ENCODE measurements at regions not wholly inside any gene's neighbourhood (a gene's known extent, or its start where the extent isn't known, plus 50 kb on each side); places are given as distances from the start of the nearest gene placed in this dataset.
"Not testable (repeated sequence)": the region's sequence is repeated elsewhere in the genome, so short reads cannot be mapped to it uniquely, and the experiment has no call there.

DNA sequence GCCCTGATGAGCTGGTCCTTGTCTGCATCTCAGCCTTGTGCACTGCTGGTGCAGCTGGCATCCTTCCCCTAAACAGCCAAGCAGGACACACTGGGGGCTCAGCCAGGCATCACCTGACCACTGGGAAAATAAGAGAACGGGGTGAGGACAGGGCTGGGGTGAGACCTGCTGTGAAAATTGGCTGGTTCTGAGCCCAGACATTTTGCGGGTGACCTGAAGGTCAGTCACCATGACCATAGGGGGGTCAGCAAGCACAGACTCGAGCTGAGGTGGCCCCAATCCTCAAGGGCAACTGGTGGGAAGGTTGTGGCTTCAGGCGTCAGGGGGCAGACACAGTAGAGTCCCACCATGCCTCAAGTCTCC lies 144.9 kb upstream of the TWIST2 start:
- no peak for DNase-seq

DNA sequence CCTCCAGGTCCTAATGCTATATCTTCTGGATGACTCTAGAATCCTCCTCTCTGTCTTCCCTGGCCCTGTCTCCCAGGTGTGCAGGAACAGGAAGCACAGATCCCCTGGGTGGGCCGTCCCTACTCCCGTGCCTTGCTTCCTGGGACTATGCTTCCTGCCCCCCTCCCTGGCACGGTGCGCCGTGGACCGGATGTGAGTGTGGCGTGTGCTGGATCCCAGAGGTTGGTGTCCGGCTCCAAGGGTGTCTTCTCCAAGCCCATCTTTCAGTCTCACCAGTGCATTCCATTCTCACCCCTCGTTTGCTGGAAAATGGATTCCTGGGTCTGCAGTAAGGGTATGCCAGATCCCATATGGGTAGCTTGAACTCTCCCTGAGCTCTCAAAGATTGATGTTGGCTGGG lies 144.4 kb upstream of the TWIST2 start:
- no peak for DNase-seq

DNA sequence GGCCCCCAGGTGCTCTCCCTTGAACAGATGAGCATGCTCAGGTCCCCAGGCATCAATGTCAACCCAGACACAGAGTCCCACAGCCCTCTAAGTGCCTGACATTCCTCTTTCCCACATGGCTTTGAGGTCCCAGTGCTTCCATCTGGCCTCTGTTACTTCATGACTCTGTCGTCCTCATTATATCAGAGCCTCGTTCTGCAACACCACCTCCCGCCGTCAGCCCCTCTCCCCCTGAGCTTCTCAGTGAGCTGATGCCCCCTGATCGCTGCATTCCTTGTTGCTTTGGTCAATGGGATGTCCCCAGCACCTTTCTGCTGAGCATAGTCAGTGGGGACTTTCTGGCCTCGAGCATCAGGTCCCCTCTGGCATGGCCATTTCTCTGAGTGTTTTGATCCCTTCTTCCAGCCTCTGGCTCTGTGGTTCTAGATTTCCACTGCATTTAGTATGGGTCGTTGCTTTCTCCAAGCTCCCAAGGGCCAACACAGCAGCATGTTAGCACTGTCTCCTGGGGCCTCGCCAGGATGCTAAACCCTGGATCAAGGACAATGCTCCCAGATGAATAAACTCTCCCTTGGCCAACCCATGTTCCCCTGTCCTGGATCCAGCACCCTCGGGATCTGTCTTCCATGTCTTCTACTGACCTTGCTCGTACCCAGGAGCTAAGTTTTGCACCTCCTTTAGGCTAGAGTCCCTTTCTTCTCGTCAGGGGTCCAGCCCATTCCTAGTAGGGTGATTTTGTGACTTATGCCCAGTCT lies 143.2 kb upstream of the TWIST2 start:
- DNase-seq: no peak

DNA sequence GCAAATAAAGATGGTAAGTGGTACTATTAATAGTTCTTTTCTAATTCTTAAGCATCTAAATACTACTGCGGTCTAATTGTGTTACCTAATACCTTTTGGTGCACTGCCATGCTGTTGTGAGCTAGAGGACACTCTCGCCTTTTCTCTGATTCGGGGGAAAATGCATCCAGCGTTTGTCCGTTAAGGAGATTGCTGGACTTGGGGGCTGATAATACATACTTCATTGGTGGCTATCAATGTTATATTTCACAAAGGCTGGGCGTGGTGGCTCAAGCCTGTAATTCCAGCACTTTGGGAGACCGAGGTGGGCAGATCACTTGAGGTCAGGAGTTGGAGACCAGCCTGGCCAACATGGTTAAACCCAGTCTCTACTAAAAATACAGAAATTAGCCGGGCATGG lies 141.7 kb upstream of the TWIST2 start:
- no peak for DNase-seq

DNA sequence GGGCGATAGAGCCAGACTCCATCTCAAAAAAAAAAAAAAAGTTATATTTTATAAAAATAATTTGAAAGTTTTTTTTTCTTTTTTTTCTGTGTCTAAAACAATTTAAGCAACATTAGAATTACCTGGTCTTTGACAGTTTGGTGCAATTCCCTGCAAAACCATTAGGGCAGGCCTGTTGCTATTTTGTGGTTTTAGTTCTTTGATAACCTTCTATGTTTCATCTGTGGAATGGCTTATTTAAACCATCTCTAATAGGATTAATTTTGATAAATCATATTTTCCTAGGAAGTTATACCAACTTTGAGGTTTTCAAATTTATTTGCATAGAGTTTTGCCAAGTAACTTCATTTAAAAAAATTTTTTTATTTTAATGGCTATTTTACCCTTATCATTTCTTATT lies 141.2 kb upstream of the TWIST2 start:
- no peak for DNase-seq

DNA sequence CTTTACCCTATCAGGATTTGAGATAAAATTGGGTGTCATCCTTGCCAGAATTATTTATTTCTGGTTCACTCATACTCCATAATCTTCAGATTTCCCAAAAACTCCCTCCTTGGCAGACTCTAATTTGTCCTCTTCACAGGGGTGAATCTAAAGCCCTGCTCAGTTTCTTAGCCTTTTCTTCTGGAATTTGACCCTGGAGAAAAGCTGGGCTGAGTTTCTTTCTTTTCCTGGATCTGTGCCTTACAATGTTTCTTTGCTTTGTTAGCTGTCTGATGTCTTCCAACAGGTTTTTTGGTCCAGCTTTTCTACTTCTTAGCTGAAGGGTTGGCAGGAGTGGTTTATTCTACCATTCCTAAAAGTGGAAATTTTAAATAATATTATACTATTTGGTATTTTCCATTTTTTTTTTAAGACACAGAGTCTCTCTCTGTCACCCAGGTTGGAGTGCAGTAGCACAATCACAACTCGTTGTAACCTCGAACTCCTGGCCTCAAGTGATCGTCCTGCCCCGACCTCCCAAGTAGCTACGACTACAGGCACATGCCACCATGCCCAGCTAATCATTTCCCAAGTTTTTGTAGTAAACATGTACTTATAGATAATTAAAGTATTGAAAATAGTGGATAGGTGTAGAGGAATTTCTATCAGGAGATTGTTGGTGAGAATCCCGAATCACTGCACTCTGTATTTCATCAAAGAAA lies 138.4 kb upstream of the TWIST2 start:
- peak; percentile 51 for DNase-seq

DNA sequence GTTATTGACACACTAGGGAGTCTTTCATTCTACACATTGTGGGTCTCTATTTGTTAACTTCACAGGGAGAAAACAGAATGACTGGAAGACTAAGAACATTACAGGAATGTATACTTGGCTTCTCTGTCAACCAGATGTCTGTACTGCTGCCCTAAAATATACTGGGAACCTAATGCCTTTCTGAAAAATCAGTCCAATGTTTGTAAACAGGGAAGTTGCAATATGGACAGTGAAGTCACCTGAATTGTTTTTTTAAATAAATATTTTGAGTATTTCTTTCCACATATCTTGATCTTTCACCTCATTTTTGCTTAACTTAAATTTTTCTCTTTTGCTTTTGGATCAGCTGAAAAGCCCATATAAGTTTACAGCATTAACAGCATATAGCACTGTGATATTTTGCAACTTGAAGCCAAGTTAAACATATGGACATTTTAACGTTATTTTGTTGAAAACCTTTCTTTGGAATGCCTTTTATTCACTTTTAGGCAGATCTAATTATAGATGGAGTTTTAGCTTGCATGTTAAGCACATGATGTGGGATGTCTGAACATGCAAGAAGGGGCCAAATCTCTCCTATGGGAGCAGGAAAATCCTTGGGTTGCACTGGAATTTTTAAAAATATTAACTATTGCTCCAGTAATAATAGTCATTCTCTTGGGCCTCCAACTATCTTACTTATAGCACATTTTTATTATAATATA lies 137.7 kb upstream of the TWIST2 start:
- peak; percentile 9 for DNase-seq

DNA sequence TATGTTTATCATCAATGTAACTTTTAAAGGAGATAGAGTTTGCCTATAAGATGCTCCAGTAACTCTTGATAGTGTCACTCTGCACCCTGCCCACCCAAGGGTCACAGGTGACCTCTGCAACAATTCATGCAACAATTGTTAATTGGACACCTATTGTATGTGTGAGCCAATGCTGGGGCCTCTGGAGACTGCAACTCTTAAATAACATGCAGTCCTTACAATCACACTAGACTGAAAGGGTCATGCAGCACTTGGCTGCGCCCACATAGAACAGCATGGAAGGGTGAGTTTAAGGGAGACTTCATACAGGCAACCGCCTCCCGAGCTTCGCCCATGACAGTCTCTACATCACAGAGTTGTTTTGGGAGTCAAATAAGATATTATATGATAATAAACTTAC lies 137.1 kb upstream of the TWIST2 start:
- DNase-seq: no peak

DNA sequence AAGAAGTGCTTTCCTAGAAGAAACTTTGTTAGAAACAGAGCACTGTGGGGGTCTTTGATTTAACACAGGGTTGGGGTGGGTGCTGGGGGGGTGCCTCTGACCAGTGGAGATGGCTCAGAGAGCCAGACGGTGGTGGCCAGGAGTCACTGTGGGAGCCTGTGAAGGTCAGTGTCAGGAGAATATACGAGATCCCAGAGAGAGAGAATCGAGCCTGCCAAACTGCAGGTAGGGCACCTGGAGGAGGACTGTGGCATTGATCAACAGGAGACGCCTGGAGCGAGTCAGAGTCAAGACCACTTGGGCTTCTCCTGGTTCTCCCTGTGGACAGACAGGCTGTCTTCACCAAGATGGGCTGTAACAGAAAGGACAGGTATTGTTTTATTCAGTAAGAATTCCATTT lies 136.5 kb upstream of the TWIST2 start:
- DNase-seq: no peak

DNA sequence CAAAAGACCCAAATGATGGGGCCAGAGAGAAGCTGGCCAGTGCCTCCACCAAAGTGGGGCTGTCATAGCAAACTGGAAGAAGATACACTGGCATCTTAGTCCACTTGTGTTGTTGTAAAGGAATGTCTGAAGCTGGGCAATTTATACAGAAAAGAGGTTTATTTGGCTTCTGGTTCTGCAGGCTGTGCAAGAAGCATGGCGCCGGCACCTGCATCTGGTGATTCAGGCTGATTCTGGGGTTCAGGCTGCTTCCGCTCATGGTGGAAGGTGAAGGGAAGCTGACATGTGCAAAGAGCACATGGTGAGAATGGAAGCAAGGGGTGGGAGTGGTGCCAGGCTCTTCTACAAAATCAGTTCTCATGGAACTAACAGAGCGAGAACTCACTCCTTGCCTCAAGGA lies 135.9 kb upstream of the TWIST2 start:
- DNase-seq: no peak

DNA sequence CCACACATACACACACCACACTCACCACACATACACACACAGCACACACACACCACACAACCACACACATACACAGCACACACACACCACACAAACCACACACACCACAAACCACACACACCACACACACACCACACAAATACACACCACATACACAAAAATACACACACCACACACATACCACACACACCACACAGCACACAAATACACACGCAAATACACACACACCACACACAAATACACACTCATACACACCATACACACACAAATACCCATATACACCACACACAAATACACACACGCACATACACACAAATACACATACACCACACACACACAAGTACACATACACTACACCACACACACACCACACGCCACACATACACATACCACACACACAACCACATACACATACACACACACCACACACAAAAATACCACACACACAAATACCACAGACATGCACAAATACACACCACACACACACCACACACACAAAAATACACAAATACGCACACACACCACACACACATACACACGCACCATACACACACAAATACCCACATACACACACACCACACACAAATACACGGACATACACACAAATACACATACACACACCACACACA lies 134.6 kb upstream of the TWIST2 start:
- no peak for DNase-seq

DNA sequence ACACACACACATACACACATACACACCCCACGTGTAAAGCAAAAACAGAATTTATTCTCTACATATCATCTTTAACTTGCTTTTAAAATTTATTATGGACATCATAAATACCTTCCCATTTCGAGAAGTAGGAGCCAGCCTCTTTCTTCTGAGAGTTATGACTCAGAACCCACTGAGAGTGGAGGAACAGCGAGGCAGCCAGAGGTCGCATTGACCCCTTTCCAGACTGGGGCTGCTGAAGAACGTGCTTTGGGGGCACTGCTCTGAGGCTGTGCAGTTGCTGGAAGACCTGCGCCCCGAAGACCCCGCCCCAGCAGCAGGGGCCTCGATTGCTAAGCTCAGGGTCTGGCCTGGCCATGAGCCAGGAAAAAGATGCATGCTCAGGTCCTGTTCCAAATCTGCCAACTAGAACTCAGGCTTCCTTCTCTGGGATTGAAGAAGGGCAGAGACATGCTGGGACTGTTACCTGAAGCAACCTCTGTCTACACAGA lies 133.8 kb upstream of the TWIST2 start:
- no peak for DNase-seq

DNA sequence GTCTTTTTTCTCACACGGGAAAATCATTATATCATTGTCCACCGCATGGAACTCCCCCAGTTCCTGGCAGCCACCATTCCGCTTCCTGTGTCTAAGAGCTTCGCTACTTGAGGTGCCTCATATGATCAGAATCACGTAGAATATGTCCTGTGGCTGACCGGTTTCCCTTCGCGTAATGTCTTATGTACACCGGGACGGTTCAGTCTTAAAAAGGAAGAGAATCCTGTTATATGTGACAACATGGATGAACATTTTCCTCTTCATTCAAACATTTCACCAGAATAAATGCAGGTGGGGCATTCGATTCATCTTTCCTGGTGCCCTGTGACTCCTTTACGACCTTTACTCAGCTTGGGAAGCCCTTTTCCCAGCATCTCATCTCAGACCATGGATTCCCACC lies 131.7 kb upstream of the TWIST2 start:
- no peak for DNase-seq

DNA sequence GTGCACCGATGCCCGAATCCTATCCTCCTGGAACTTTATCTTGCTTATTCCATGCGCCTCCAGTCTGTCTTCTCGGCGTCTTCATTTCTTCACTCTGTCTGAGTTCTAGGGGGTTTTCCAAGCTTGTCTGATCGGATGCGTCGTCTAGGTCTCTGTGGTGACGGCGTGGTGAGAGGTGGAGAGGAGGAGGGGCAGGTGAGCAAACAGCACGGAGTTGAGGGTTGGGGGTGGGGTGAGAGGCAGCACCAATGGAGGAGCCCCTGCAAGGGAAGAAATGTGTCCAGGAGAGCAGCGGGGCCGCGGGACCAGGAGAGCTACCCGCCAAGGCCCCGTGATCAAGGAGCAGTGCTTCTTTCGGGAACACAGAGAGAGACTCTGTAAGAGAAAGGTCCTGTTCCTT lies 131.3 kb upstream of the TWIST2 start:
- DNase-seq: no peak

DNA sequence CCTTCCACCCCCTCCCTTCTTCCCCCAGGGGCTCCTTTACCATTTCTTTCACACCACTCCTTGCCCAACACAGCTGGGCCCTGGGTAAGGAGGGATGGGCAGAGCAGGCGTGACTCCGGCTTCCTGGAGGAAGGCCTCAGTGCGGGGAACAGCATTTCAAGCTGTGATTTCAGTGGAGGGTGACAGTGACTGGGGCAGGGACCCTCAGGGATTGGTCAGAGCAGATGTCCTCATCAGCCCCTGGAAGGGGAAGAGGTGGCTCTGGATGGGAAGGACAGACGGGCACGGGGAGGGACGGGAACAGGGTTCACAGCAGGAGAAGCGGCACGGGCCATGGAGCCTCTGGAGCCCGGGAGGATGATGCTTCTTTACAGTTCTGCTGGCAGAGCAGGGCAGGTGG lies 130.8 kb upstream of the TWIST2 start:
- DNase-seq: no peak

DNA sequence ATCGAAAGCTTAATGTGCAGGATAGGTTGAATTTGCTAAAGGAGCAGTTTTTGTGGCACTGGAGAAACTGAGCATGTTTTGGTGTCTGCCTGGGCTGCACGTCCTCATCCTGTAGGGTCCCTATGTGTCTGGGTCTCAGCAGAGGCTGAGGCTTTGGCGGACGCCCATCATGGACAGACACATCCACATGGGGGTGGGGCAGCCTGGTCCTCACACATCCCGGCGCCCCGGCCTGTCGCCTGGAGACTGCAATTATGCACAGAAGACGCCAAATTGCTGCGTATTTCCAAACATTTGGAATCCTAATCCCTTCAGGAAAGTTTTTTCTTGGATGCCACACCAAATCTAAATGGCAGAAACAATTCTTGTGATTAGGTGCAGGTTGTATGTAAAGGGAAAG lies 128.2 kb upstream of the TWIST2 start:
- no peak for DNase-seq

DNA sequence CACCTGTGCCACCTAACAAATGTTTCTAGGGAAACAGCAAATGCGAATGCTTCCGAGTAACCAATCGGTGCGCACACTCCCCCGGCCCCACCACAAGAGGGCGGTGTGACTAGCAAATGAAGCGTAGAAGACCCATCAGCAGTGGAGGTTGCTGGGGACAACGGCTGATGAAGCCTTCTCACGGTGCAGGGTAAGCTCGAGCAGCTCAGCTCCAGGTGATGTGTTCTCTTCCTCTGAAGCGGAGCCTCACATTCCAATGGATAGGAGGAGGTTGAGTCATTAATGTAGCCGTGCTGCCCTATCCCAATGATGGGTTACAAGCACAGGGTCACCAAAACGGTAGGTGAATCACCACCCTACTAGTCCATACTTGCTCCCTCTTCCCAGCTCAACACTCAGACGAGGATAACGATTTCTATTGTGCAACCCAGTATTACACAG lies 127.6 kb upstream of the TWIST2 start:
- DNase-seq: no peak

DNA sequence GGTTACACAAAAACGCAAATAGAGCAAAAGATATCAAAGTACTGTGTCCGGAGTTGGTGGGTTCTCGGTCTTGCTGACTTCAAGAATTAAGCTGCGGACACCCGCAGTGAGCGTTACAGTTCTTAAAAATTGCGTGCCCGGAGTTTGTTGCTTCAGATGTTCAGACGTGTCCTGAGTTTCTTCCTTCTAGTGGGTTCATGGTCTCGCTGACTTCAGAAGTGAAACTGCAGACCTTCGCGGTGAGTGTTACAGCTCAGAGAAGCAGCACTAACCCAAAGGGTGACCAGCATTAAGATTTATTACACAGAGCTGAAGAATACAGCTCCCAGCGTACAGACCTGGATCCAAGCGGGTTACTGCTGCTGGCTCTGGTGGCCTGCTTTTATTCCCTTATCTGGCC lies 125.7 kb upstream of the TWIST2 start:
- no peak for DNase-seq

DNA sequence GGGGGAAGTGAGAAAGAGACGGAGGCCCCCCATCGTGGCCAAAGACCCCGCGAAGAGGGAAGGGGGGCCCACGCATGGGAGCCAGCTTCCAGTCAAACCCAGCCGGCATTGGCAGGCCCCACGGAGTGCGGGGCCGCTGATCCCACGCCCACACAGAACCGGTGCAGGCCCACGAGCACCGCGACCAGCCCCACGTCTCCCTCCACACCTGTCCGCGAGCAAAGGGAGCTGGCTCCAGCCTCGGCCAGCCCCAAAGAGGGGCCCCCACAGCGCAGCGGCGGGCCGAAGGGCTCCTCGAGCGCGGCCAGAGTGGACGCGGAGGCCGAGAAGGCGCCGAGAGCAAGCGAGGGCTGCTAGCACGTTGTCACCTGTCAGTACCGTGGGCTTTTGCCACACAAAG lies 125.0 kb upstream of the TWIST2 start:
- no peak for DNase-seq

DNA sequence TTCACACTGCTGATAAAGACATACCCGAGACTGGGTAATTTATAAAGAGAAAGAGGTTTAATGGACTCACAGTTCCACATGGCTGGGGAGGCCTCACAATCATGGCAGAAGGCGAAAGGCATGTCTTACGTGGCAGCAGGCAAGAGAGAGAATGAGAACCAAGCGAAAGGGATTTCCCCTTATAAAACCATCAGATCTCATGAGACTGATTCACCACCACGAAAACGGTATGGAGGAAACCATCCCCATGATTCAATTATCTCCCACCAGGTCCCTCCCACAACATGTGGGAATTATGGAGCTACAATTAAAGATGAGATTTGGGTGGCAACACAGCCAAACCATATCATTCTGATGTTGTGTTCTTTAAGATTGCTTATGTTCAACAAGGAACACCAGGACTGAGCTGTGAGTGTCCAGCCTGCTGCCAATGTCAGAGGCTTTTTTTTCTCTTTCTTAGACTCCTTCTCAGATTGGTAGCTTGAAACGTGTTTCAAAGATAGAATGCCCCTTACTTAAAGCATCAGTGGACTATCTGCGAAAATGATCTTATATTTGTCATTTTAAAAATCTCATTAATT lies 124.1 kb upstream of the TWIST2 start:
- DNase-seq: not testable (repeated sequence)

DNA sequence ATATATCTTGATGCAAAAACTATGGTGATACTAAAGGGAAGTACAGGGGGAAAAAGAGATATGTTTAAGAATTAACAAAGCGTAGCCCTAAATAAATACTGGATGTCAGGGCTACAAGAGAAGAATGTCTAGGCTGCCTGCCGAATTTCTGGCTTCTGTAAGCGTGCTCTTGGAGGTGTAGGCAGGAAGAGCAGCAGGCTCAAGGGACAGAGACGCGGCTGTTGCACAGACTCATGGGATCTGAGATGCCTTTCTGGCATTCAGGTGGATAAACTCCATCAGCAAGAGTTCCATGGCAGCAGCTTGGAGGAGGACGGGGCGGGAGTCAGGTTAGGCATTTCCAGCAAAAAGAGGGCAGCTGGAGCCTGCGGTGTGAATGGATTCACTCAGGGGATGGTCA lies 123.2 kb upstream of the TWIST2 start:
- no peak for DNase-seq

DNA sequence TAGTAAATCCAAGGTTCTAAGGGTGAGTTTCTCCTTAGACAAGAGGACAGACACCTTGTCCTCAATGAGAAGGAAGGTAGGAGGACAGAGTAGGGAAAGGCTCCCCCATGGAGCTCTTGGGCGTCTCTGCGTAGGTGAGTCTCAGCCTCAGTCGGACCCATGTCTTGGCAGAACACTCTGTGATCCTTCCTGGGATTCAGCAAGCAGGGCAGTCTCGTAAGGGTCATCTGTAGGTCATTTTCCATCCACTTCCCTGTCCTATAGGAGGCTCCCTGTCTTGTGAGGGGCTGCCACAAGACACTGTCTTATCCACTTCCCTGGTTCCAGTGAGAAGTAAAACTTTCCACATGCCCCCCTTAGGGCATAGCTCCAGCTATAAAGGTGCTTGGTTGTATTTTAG lies 122.6 kb upstream of the TWIST2 start:
- DNase-seq: no peak

Measured in right forelimb (tissue), 1 donor.